Neural progenitor cell (in vitro differentiated cells): ENCODE measurements at regions not wholly inside any gene's neighbourhood (a gene's known extent, or its start where the extent isn't known, plus 50 kb on each side); places are given as distances from the start of the nearest gene placed in this dataset.

ENCODE experiments used
- DNase-seq: peaks from one replicate; pipeline ENCODE4 v3.0.0-alpha.2; 2016; ENCODE audit warnings: low spot score
- H2AFZ ChIP-seq: fragments of 200-600 bp; sonication (generic); replicated peaks from 2 replicates; pipeline ENCODE4 v1.6.1; 2016; ENCODE audit warnings: antibody characterized with exemption
- H3F3A ChIP-seq: fragments of 200-600 bp; sonication (generic); 2 replicates; pipeline ENCODE4 v1.6.1; 2016; ENCODE audit warnings: antibody characterized with exemption, low read depth
- H3K27ac ChIP-seq: fragments of 200-600 bp; sonication (generic); 2 replicates; pipeline ENCODE4 v1.5.1; 2016; ENCODE audit warnings: mild to moderate bottlenecking
- H3K27me3 ChIP-seq: fragments of 200-600 bp; sonication (generic); 2 replicates; pipeline ENCODE4 v1.6.1; 2016; ENCODE audit warnings: mild to moderate bottlenecking, moderate library complexity
- H3K36me3 ChIP-seq: fragments of 200-600 bp; sonication (generic); 2 replicates; pipeline ENCODE4 v1.5.1; 2016
- H3K4me1 ChIP-seq: fragments of 200-600 bp; sonication (generic); 2 replicates; pipeline ENCODE4 v1.6.1; 2016; ENCODE audit warnings: mixed run types
- H3K4me2 ChIP-seq: fragments of 200-600 bp; sonication (generic); 2 replicates; pipeline ENCODE4 v1.6.1; 2016
- H3K4me3 ChIP-seq: fragments of 200-600 bp; sonication (generic); 2 replicates; pipeline ENCODE4 v1.5.1; 2016
- H3K79me2 ChIP-seq: fragments of 200-600 bp; sonication (generic); 2 replicates; pipeline ENCODE4 v1.6.1; 2016; ENCODE audit warnings: low read depth
- H3K9ac ChIP-seq: fragments of 200-600 bp; sonication (generic); 2 replicates; pipeline ENCODE4 v1.6.1; 2016
- H3K9me3 ChIP-seq: fragments of 200-600 bp; sonication (generic); 2 replicates; pipeline ENCODE4 v1.5.1; 2016; ENCODE audit warnings: low read depth
- H4K20me1 ChIP-seq: fragments of 200-600 bp; sonication (generic); 2 replicates; pipeline ENCODE4 v1.6.1; 2016; ENCODE audit warnings: low read depth
- H3K27ac Mint-ChIP-seq: 3 replicates; pipeline ENCODE4 v1.8.0; 2021; ENCODE audit warnings: mixed read lengths
- H3K27me3 Mint-ChIP-seq: 2 replicates; pipeline ENCODE4 v1.8.0; 2022; ENCODE audit warnings: low read depth, mild to moderate bottlenecking, inconsistent platforms, moderate library complexity, mixed read lengths; ENCODE audit not compliant: insufficient read depth
- H3K36me3 Mint-ChIP-seq: 3 replicates; pipeline ENCODE4 v1.8.0; 2021; ENCODE audit warnings: mixed read lengths
- H3K4me1 Mint-ChIP-seq: 3 replicates; pipeline ENCODE4 v1.8.0; 2021; ENCODE audit warnings: mixed read lengths
- H3K4me3 Mint-ChIP-seq: 3 replicates; pipeline ENCODE4 v1.8.0; 2021; ENCODE audit warnings: mild to moderate bottlenecking, moderate library complexity, mixed read lengths
- H3K9me3 Mint-ChIP-seq: 3 replicates; pipeline ENCODE4 v1.8.0; 2020; ENCODE audit warnings: mixed read lengths
- CTCF ChIP-seq: fragments of 200-600 bp; sonication (generic); IDR thresholded peaks from 2 replicates; pipeline ENCODE4 v1.5.1; 2017; ENCODE audit warnings: antibody characterized with exemption, mild to moderate bottlenecking
- EZH2 ChIP-seq: fragments of 200-600 bp; sonication (generic); IDR thresholded peaks from 2 replicates; pipeline ENCODE4 v1.6.1; 2017; ENCODE audit warnings: antibody characterized with exemption, mild to moderate bottlenecking, moderate library complexity
- EZH2phosphoT487 ChIP-seq: fragments of 200-600 bp; sonication (generic); IDR thresholded peaks from 2 replicates; pipeline ENCODE4 v1.6.1; 2017; ENCODE audit warnings: antibody characterized with exemption

GRCh38 chr17:33986566-33986965 lies 268.5 kb upstream of the CCL2 start:
- Histone ChIP-seq H3K36me3 (no peaks in the 10 kb centered on the region), H2AFZ (no peak overlapping the region), H3K9ac (no peak overlapping the region), H3K4me1 (no peaks in the 10 kb centered on the region), H3K4me3 (no peak overlapping the region), H3K9me3 (no peaks in the 10 kb centered on the region), H3F3A (no peaks in the 10 kb centered on the region), H3K27me3 (no peaks in the 10 kb centered on the region), H3K27ac (no peak overlapping the region), H3K4me2 (no peak overlapping the region), H4K20me1 (no peaks in the 10 kb centered on the region), H3K79me2 (no peaks in the 10 kb centered on the region)
- H3K4me3 Mint-ChIP-seq, result no peak overlapping the region
- H3K36me3 Mint-ChIP-seq, result no peaks in the 10 kb centered on the region
- H3K27ac Mint-ChIP-seq, result no peak overlapping the region
- no peak for TF ChIP-seq EZH2phosphoT487
- TF ChIP-seq CTCF, result no peak
- no peak for TF ChIP-seq EZH2
- H3K4me1 Mint-ChIP-seq, result no peaks in the 10 kb centered on the region
- DNase-seq, result no peak
- H3K27me3 Mint-ChIP-seq, result peaks cover 13% of the 10 kb centered on the region
- no peaks in the 10 kb centered on the region for H3K9me3 Mint-ChIP-seq

GRCh38 chr17:33987162-33987561 lies 267.9 kb upstream of the CCL2 start:
- H3K27ac ChIP-seq, result no peak overlapping the region
- Mint-ChIP-seq H3K27ac (no peak overlapping the region), H3K36me3 (no peaks in the 10 kb centered on the region), H3K27me3 (peaks cover 13% of the 10 kb centered on the region), H3K9me3 (no peaks in the 10 kb centered on the region), H3K4me1 (no peaks in the 10 kb centered on the region), H3K4me3 (no peak overlapping the region)
- DNase-seq, result no peak
- TF ChIP-seq EZH2phosphoT487, result no peak
- TF ChIP-seq CTCF, result no peak
- TF ChIP-seq EZH2, result no peak
- no peak overlapping the region for H3K9ac ChIP-seq
- no peaks in the 10 kb centered on the region for H3F3A ChIP-seq
- no peak overlapping the region for H3K4me2 ChIP-seq
- no peaks in the 10 kb centered on the region for H3K27me3 ChIP-seq
- H3K79me2 ChIP-seq, result no peaks in the 10 kb centered on the region
- H3K4me3 ChIP-seq, result no peak overlapping the region
- H3K4me1 ChIP-seq, result no peaks in the 10 kb centered on the region
- no peaks in the 10 kb centered on the region for H3K36me3 ChIP-seq
- H2AFZ ChIP-seq, result no peak overlapping the region
- no peaks in the 10 kb centered on the region for H3K9me3 ChIP-seq
- no peaks in the 10 kb centered on the region for H4K20me1 ChIP-seq

DNA sequence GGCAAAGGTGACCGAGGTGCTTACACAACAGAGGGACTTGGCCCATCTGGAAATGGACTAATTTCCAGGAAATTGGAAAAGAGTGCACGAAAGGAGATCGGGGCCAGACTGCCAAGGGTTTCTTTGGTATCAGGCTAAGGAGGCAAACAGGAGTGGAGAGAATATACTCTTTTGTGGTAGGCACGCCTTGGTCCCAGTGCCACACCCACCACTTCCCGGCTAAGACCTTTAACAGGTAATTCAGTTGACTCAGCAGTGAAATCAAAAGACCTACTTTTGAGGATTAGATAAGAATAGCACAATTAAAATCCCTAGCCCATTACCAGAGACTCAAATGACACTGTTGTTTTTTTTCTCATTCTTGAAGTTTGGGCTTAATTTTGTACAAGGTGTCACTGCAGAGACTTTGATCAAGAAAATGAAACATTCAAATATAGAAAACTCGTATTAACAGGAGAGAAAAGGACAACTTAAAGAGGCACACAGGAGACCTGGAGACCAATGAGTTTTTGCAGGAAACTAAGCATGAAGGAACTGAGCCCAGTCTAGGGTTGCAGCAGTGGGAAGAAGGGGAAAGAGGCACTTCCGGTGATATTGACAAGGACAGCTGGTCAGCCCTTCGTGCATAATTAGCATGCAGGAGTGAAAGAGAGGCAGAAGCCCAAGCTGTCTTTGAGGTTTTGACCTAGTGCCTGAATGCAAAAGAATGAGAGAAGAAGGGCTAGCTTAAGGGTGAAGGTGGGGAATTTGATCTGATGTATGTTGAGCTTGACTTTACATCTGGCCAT lies 265.5 kb upstream of the CCL2 start:
- TF ChIP-seq EZH2phosphoT487, result no peak
- no peak for TF ChIP-seq CTCF
- TF ChIP-seq EZH2, result no peak
- Mint-ChIP-seq H3K4me3 (no peak overlapping the region), H3K9me3 (no peaks in the 10 kb centered on the region), H3K27me3 (peaks cover 13% of the 10 kb centered on the region), H3K4me1 (no peaks in the 10 kb centered on the region), H3K36me3 (no peaks in the 10 kb centered on the region), H3K27ac (no peak overlapping the region)
- Histone ChIP-seq H3K79me2 (no peaks in the 10 kb centered on the region), H3K36me3 (no peaks in the 10 kb centered on the region), H3K27ac (no peak overlapping the region), H3K9me3 (no peaks in the 10 kb centered on the region), H4K20me1 (no peaks in the 10 kb centered on the region), H3K4me3 (no peak overlapping the region), H3K27me3 (no peaks in the 10 kb centered on the region), H3K9ac (no peak overlapping the region), H3K4me2 (no peak overlapping the region), H3K4me1 (no peaks in the 10 kb centered on the region), H3F3A (no peaks in the 10 kb centered on the region), H2AFZ (no peak overlapping the region)
- no peak for DNase-seq
